Ureter (tissue), 1 donor: ENCODE measurements at regions not wholly inside any gene's neighbourhood (a gene's known extent, or its start where the extent isn't known, plus 50 kb on each side); places are given as distances from the start of the nearest gene placed in this dataset.
"Not testable (repeated sequence)": the region's sequence is repeated elsewhere in the genome, so short reads cannot be mapped to it uniquely, and the experiment has no call there.

Experiments used
- DNase-seq: peaks from one replicate; pipeline ENCODE4 v3.0.0-alpha.2; 2020; ENCODE audit warnings: low spot score
- donor health status: DM: yes; HTN: yes; CAD: no.

- DNase-seq, result no peak
These were observed 51.0 kb upstream of the SORCS2 start for GRCh38 chr4:7141151-7141834.

- no peak for DNase-seq
These were observed 51.7 kb upstream of the SORCS2 start for GRCh38 chr4:7140692-7141069.

- no peak for DNase-seq
These were observed 52.2 kb upstream of the SORCS2 start for GRCh38 chr4:7140062-7140691.

GRCh38 chr4:7139167-7139982, 53.0 kb upstream of the SORCS2 start:
- DNase-seq, result no peak

GRCh38 chr4:7138223-7139166, 53.8 kb upstream of the SORCS2 start:
- no peak for DNase-seq

GRCh38 chr4:7137326-7138200, 54.8 kb upstream of the SORCS2 start:
- DNase-seq, result no peak

GRCh38 chr4:7136351-7136750, 56.0 kb upstream of the SORCS2 start:
- no peak for DNase-seq

GRCh38 chr4:7135389-7135746, 57.0 kb upstream of the SORCS2 start:
- DNase-seq, result no peak

GRCh38 chr4:7134737-7135388, 57.5 kb upstream of the SORCS2 start:
- peak; percentile 63 for DNase-seq

- not testable (repeated sequence) for DNase-seq
These were observed 58.3 kb upstream of the SORCS2 start for GRCh38 chr4:7133818-7134650.

GRCh38 chr4:7132730-7133582, 59.4 kb upstream of the SORCS2 start:
- no peak for DNase-seq

- DNase-seq, result no peak
These were observed 60.1 kb upstream of the SORCS2 start for GRCh38 chr4:7132249-7132648.

GRCh38 chr4:7131498-7132031, 60.8 kb upstream of the SORCS2 start:
- no peak for DNase-seq

- DNase-seq, result no peak
These were observed 61.6 kb upstream of the SORCS2 start for GRCh38 chr4:7130621-7131211.

- DNase-seq, result no peak
These were observed 62.2 kb upstream of the GRPEL1 start for GRCh38 chr4:7129871-7130620.

- no peak for DNase-seq
These were observed 60.8 kb upstream of the GRPEL1 start for GRCh38 chr4:7128644-7129043.

- no peak for DNase-seq
These were observed 60.4 kb upstream of the GRPEL1 start for GRCh38 chr4:7128234-7128633.
